ENCODE measurements at regions not wholly inside any gene's neighbourhood (a gene's known extent, or its start where the extent isn't known, plus 50 kb on each side); places are given as distances from the start of the nearest gene placed in this dataset.

- peak; percentile 43 to 45 for DNase-seq
Observed at GRCh38 chr6:21426841-21427490, 166.6 kb upstream of the SOX4 start.

- DNase-seq, result no peak
Observed at GRCh38 chr6:21429291-21429690, 164.3 kb upstream of the SOX4 start.

- DNase-seq, result no peak
Observed at GRCh38 chr6:21431526-21431925, 162.0 kb upstream of the SOX4 start.

- DNase-seq, result peak; percentile 17 to 35
Observed at GRCh38 chr6:21436625-21437024, 156.9 kb upstream of the SOX4 start.

- DNase-seq, result no peak
Observed at GRCh38 chr6:21437581-21437980, 156.0 kb upstream of the SOX4 start.

GRCh38 chr6:21438237-21438985 is 155.1 kb upstream of the SOX4 start:
- no peak for DNase-seq

GRCh38 chr6:21438986-21439352 is 154.6 kb upstream of the SOX4 start:
- DNase-seq, result no peak

GRCh38 chr6:21441386-21441785 is 152.2 kb upstream of the SOX4 start:
- no peak for DNase-seq

- DNase-seq, result no peak
Observed at GRCh38 chr6:21442874-21443273, 150.7 kb upstream of the SOX4 start.

GRCh38 chr6:21444711-21445260 is 148.8 kb upstream of the SOX4 start:
- no peak for DNase-seq

GRCh38 chr6:21447987-21448386 is 145.6 kb upstream of the SOX4 start:
- no peak for DNase-seq

GRCh38 chr6:21448485-21449109 is 145.0 kb upstream of the SOX4 start:
- DNase-seq, result no peak

- no peak for DNase-seq
Observed at GRCh38 chr6:21450149-21450548, 143.4 kb upstream of the SOX4 start.

- no peak for DNase-seq
Observed at GRCh38 chr6:21450628-21451027, 142.9 kb upstream of the SOX4 start.

- DNase-seq, result no peak
Observed at GRCh38 chr6:21451546-21452013, 142.0 kb upstream of the SOX4 start.

GRCh38 chr6:21454262-21454661 is 139.3 kb upstream of the SOX4 start:
- no peak for DNase-seq

- peak; percentile 19 to 20 for DNase-seq
Observed at GRCh38 chr6:21455071-21455470, 138.5 kb upstream of the SOX4 start.

- no peak for DNase-seq
Observed at GRCh38 chr6:21457647-21458046, 135.9 kb upstream of the SOX4 start.

GRCh38 chr6:21459641-21460040 is 133.9 kb upstream of the SOX4 start:
- no peak for DNase-seq

GRCh38 chr6:21461844-21462518 is 131.6 kb upstream of the SOX4 start:
- DNase-seq, result no peak

- DNase-seq, result no peak
Observed at GRCh38 chr6:21462519-21462852, 131.1 kb upstream of the SOX4 start.

- DNase-seq, result no peak
Observed at GRCh38 chr6:21467091-21467490, 126.5 kb upstream of the SOX4 start.
